Uterus (tissue), 2 donors: ENCODE measurements at regions not wholly inside any gene's neighbourhood (a gene's known extent, or its start where the extent isn't known, plus 50 kb on each side); places are given as distances from the start of the nearest gene placed in this dataset.

Experiments used
- CTCF ChIP-seq, 4 experiments: fragments of 200-600 bp in 2 of 4; fragments of 450-650 bp in 2 of 4; sonication (generic) in 2 of 4; IDR thresholded peaks; one replicate each; pipeline ENCODE4 v1.5.1; 2016 to 2019; ENCODE audit warnings: antibody characterized with exemption in 4 of 4, mild to moderate bottlenecking in 2 of 4, moderate library complexity in 1 of 4
- POLR2A ChIP-seq, 2 donors: fragments of 450-650 bp; IDR thresholded peaks; one replicate each; pipeline ENCODE4 v1.6.1; 2016; ENCODE audit warnings: antibody characterized with exemption in 2 of 2, mild to moderate bottlenecking in 1 of 2, moderate library complexity in 1 of 2

GRCh38 chr9:11025775-11026174, 413.0 kb upstream of the PTPRD start:
- TF ChIP-seq CTCF (IDR thresholded peaks at IDR 0.05) = no peak
- no peak for TF ChIP-seq POLR2A (IDR thresholded peaks at IDR 0.05)
